K562 (cell line): ENCODE measurements at regions not wholly inside any gene's neighbourhood (a gene's known extent, or its start where the extent isn't known, plus 50 kb on each side); places are given as distances from the start of the nearest gene placed in this dataset.

ENCODE experiments used
- ATAC-seq: fragments of 200-7000 bp; cut with Tn5 transposase; 3 replicates; pipeline ENCODE4 v1.9.1; 2020; ENCODE audit warnings: moderate library complexity
- BruUV-seq: library from RNA; stranded (reverse); fragments of 400-500 nt; replicated peaks from 2 replicates; lab custom pipeline; 2021; lab: Mats Ljungman, UMichigan
- CTCF ChIA-PET: fragments of 300-600 bp; formaldehyde crosslinking; extraction: SDS; loops from one replicate; lab custom pipeline; 2021; ENCODE audit warnings: low intra/inter-chr PET ratio; lab: Yijun Ruan, JAX
- POLR2A ChIA-PET: fragments of 300-600, 350-650 bp; sonication (Branson Sonifier 250); formaldehyde crosslinking; extraction: SDS; loops from one replicate; lab custom pipeline; 2021; ENCODE audit warnings: antibody characterized with exemption, inconsistent platforms; lab: Yijun Ruan, JAX
- DNase-seq, 4 experiments: peaks; one replicate each; pipeline versions ENCODE4 v3.0.0 to v3.0.0-alpha.2; 2011 to 2018; ENCODE audit warnings: low spot score in 3 of 4, mixed read lengths in 3 of 4; ENCODE audit errors: extremely low read depth in 1 of 4
- FAIRE-seq: peaks from 2 replicates; lab custom pipeline; 2011; peaks lifted over from hg19 to GRCh38; lab: Jason Lieb, UNC
- H2AFZ ChIP-seq: 2 replicates; pipeline ENCODE4 v1.6.0; 2011; ENCODE audit warnings: low read depth, low read length, control low read depth, inconsistent platforms
- H3K27ac ChIP-seq: fragments of 200-600 bp; 3 replicates; pipeline ENCODE4 v1.8.0; 2011; ENCODE audit warnings: low read depth, mild to moderate bottlenecking, control low read depth, inconsistent platforms, low read length, moderate library complexity, mixed read lengths; ENCODE audit errors: extremely low read depth
- H3K27me3 ChIP-seq, 2 experiments: fragments of 300-600 bp in 1 of 2; 2 replicates in 1 of 2; 3 replicates in 1 of 2; pipeline versions ENCODE4 v1.6.0 to v1.8.0; 2011; ENCODE audit warnings: inconsistent platforms in 2 of 2, low read length in 2 of 2, mild to moderate bottlenecking in 1 of 2, mixed read lengths in 1 of 2, moderate library complexity in 1 of 2; ENCODE audit not compliant: control insufficient read depth in 2 of 2, insufficient read depth in 2 of 2
- H3K36me3 ChIP-seq: fragments of 300-600 bp; 3 replicates; pipeline ENCODE4 v1.8.0; 2011; ENCODE audit warnings: mild to moderate bottlenecking, low read length, inconsistent platforms; ENCODE audit not compliant: control insufficient read depth, insufficient read depth
- H3K4me1 ChIP-seq, 2 experiments: fragments of 200-600 bp in 1 of 2; replicated peaks in 1 of 2; 2 replicates in 1 of 2; 3 replicates in 1 of 2; pipeline versions ENCODE4 v1.5.1 to v1.8.0; 2011; ENCODE audit warnings: inconsistent platforms in 2 of 2, low read length in 2 of 2, mild to moderate bottlenecking in 1 of 2, mixed read lengths in 1 of 2, moderate library complexity in 1 of 2; ENCODE audit not compliant: control insufficient read depth in 2 of 2, insufficient read depth in 2 of 2
- H3K4me2 ChIP-seq: 2 replicates; pipeline ENCODE4 v1.6.1; 2011; ENCODE audit warnings: low read length, control low read depth, inconsistent platforms, mixed read lengths; ENCODE audit not compliant: insufficient read depth
- H3K4me3 ChIP-seq: fragments of 200-600 bp; sonication (generic), shearing (Covaris generic); 2 replicates; pipeline ENCODE4 v1.5.1; 2016; ENCODE audit warnings: control low read depth, inconsistent platforms
- H3K79me2 ChIP-seq: fragments of 200-600 bp; 3 replicates; pipeline ENCODE4 v1.8.0; 2011; ENCODE audit warnings: low read length, inconsistent platforms; ENCODE audit not compliant: control insufficient read depth, insufficient read depth
- H3K9ac ChIP-seq, 2 experiments: 2 replicates each; pipeline versions ENCODE4 v1.6.0 to v1.6.1; 2011; ENCODE audit warnings: low read depth in 2 of 2, low read length in 2 of 2, control low read depth in 1 of 2, inconsistent platforms in 1 of 2, mild to moderate bottlenecking in 1 of 2, mixed read lengths in 1 of 2; ENCODE audit not compliant: insufficient read depth in 1 of 2
- H3K9me1 ChIP-seq: one replicate; pipeline ENCODE4 v1.6.0; 2011; ENCODE audit warnings: inconsistent platforms, mild to moderate bottlenecking, low read length, moderate library complexity; ENCODE audit not compliant: control insufficient read depth, insufficient read depth
- H3K9me3 ChIP-seq: replicated peaks from 2 replicates; pipeline ENCODE4 v1.5.1; 2011; ENCODE audit warnings: low read depth, low read length, inconsistent platforms; ENCODE audit not compliant: control insufficient read depth, insufficient read depth
- H4K20me1 ChIP-seq: replicated peaks from 2 replicates; pipeline ENCODE4 v1.6.1; 2011; ENCODE audit warnings: low read length, inconsistent platforms, mixed read lengths; ENCODE audit not compliant: control insufficient read depth, insufficient read depth
- CSDE1 ChIP-seq, 2 experiments: fragments of 450-650 bp; IDR thresholded peaks; 2 replicates each; pipeline ENCODE4 v1.6.1; 2016; ENCODE audit warnings: mild to moderate bottlenecking in 1 of 2
- DMBX1 ChIP-seq: fragments of 250-450 bp; sonication (Bioruptor Pico); IDR thresholded peaks from 2 replicates; pipeline ENCODE4 v1.8.0; 2022; ENCODE audit warnings: inconsistent platforms, mild to moderate bottlenecking, moderate library complexity, borderline replicate concordance
- FOXA1 ChIP-seq: fragments of 450-650 bp; IDR thresholded peaks from 2 replicates; pipeline ENCODE4 v1.6.1; 2016; ENCODE audit warnings: mild to moderate bottlenecking, borderline replicate concordance
- MEF2A ChIP-seq: IDR thresholded peaks from 2 replicates; pipeline ENCODE4 v1.6.1; 2011; ENCODE audit warnings: low read depth, mild to moderate bottlenecking, low read length, moderate library complexity; ENCODE audit not compliant: control insufficient read depth
- NCOA6 ChIP-seq: fragments of 450-650 bp; IDR thresholded peaks from 2 replicates; pipeline ENCODE4 v1.6.1; 2017; ENCODE audit warnings: mild to moderate bottlenecking
- PHB2 ChIP-seq: fragments of 450-650 bp; IDR thresholded peaks from 2 replicates; pipeline ENCODE4 v1.6.1; 2017; ENCODE audit warnings: low read depth
- PHF21A ChIP-seq: fragments of 450-650 bp; IDR thresholded peaks from 2 replicates; pipeline ENCODE4 v1.6.1; 2017; ENCODE audit warnings: low read depth, borderline replicate concordance
- SETDB1 ChIP-seq: IDR thresholded peaks from one replicate; pipeline ENCODE4 v1.6.1; 2012; ENCODE audit warnings: low read length, control low read depth, inconsistent platforms
- SIN3A ChIP-seq, 2 experiments: fragments of 150-350 bp in 1 of 2; IDR thresholded peaks; 2 replicates each; pipeline ENCODE4 v1.6.1; 2011 to 2016; ENCODE audit warnings: borderline replicate concordance in 2 of 2, low read depth in 2 of 2, low read length in 2 of 2, mild to moderate bottlenecking in 2 of 2, moderate library complexity in 2 of 2; ENCODE audit not compliant: control insufficient read depth in 1 of 2
- TEAD4 ChIP-seq, 2 experiments: sonication (generic) in 1 of 2; formaldehyde crosslinking in 1 of 2; IDR thresholded peaks; 2 replicates each; pipeline versions ENCODE4 v1.6.1 to v1.8.0; 2012 to 2022; ENCODE audit warnings: borderline replicate concordance in 1 of 2, inconsistent platforms in 1 of 2, low read length in 1 of 2, mild to moderate bottlenecking in 1 of 2, missing genetic modification reagents in 1 of 2
- XRCC5 ChIP-seq: fragments of 200-400 bp; formaldehyde crosslinking; IDR thresholded peaks from 2 replicates; pipeline ENCODE4 v1.6.1; 2017; ENCODE audit warnings: low read depth, mild to moderate bottlenecking, low read length
- ZBED1 ChIP-seq: IDR thresholded peaks from 2 replicates; pipeline ENCODE4 v1.6.1; 2014
- ZNF12 ChIP-seq: sonication (generic); formaldehyde crosslinking; IDR thresholded peaks from 2 replicates; pipeline ENCODE4 v1.4.0; 2020; ENCODE audit warnings: mild to moderate bottlenecking, missing genetic modification reagents
- ZNF140 ChIP-seq: fragments of 250-450 bp; sonication (Bioruptor Pico); IDR thresholded peaks from 2 replicates; pipeline ENCODE4 v1.8.0; 2021; ENCODE audit warnings: moderate library complexity, mild to moderate bottlenecking, inconsistent platforms
- ZNF184 ChIP-seq: sonication (generic); formaldehyde crosslinking; IDR thresholded peaks from 2 replicates; pipeline ENCODE4 v1.5.0; 2020; ENCODE audit warnings: missing genetic modification reagents
- ZNF212 ChIP-seq: fragments of 450-650 bp; formaldehyde crosslinking; IDR thresholded peaks from 2 replicates; pipeline ENCODE4 v1.4.0; 2020; ENCODE audit warnings: mild to moderate bottlenecking
- ZNF407 ChIP-seq: fragments of 450-650 bp; IDR thresholded peaks from 2 replicates; pipeline ENCODE4 v1.6.1; 2016; ENCODE audit warnings: low read depth
- WGBS: fragments of 100-300 bp; shearing (Covaris generic); methylation state at CpG from one replicate; pipeline ENCODE4 v1.1.6; 2016; ENCODE audit warnings: low coverage, mixed read lengths; ENCODE audit not compliant: insufficient coverage; ENCODE audit errors: missing lambda C conversion rate; 5-methylcytosine and 5-hydroxymethylcytosine counted together
- in situ Hi-C: fragments of 300-500 bp; cut with MboI; formaldehyde crosslinking; loops from 4 replicates; pipeline ENCODE4 v1.15.0; 2018; ENCODE audit warnings: inconsistent platforms, mixed read lengths
- intact Hi-C: fragments of 100-400 bp; cut with micrococcal nuclease; formaldehyde crosslinking; loops from 2 replicates; pipeline ENCODE4 v1.14.2; 2022

GRCh38 chrX:40920351-40920750 lies 164.9 kb upstream of the USP9X start:
- in situ Hi-C loops: no loop called here
- Histone ChIP-seq H3K4me1 (no peaks in the 10 kb centered on the region), H3K27me3 (no peaks in the 10 kb centered on the region), H3K79me2 (no peaks in the 10 kb centered on the region), H3K27ac (no peak overlapping the region), H3K9me3 (no peaks in the 10 kb centered on the region; the same call in 1 of the 2 replicates), H4K20me1 (no peaks in the 10 kb centered on the region), H3K4me3 (no peak overlapping the region), H2AFZ (no peak overlapping the region), H3K4me2 (no peak overlapping the region), H3K9ac (no peak overlapping the region), H3K9me1 (no peaks in the 10 kb centered on the region), H3K36me3 (no peaks in the 10 kb centered on the region)
- 45% methylated on average over 4 of the region's 4 CpGs for WGBS
- no peak for FAIRE-seq
- no peak for DNase-seq
- intact Hi-C loops: loop anchor here (5.0 to 10.0 kb wide), 3 partner anchors 116 to 378 kb away; no protein-coding TSS in a partner anchor
- POLR2A ChIA-PET: interaction anchor here (0.6 kb wide), 1 partner anchor 53 kb away, joined by 3 read pairs; no protein-coding TSS in a partner anchor
- BruUV-seq: no TSS peak
- ATAC-seq: no peak
- CTCF ChIA-PET: no interaction called here
- TF ChIP-seq PHF21A (no peak), ZNF12 (CRISPR knock-in tag) (no peak), PHB2 (no peak), FOXA1 (no peak), NCOA6 (no peak), ZNF407 (no peak), MEF2A (no peak), TEAD4 (IDR thresholded peaks at IDR 0.05; ENCODE audit: low read length) (no peak), TEAD4 (CRISPR knock-in tag; IDR thresholded peaks at IDR 0.05; ENCODE audit: borderline replicate concordance) (no peak), DMBX1 (CRISPR knock-in tag) (no peak), XRCC5 (no peak), ZNF140 (CRISPR knock-in tag) (no peak), SIN3A (IDR thresholded peaks at IDR 0.05; ENCODE audit: borderline replicate concordance in 2 of 2, control insufficient read depth in 1 of 2, low read depth in 2 of 2, low read length in 2 of 2) (no peak), ZNF184 (CRISPR knock-in tag) (no peak), ZNF212 (CRISPR knock-in tag) (no peak), SETDB1 (no peak), ZBED1 (no peak), CSDE1 (IDR thresholded peaks at IDR 0.05) (no peak)
